ENCODE measurements at regions not wholly inside any gene's neighbourhood (a gene's known extent, or its start where the extent isn't known, plus 50 kb on each side); places are given as distances from the start of the nearest gene placed in this dataset.

DNA sequence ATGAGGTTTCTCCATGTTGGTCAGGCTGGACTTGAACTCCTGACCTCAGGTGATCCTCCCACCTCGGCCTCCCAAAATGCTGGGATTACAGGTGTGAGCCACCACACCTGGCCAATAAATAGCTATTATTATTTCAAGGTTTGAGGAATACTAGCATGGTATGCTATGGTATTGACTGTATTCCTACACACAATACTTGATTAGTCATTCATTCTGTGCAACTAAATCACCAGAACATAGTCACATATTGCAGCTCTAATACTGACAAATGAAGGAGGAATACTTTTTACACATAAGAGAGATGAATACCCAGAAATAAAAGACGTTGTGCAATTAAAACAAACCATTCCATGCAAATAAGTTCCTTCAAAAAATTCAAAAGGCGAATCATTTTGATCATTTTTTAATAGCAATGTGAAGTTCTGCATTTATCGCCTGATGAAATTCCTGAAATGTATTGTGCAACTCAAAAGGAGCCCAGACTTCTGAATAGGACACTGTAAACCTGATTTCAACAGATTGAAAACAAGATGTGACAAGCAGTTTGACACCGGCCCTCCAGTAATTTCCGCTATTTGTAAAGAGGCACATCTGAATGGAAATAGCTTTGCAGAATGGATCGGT is 687.4 kb upstream of the SEMA6A start:
- no peak overlapping the region for H3K56ac ChIP-seq (ENCODE audit: insufficient read length, low read depth, low read length)
- H4K91ac ChIP-seq (ENCODE audit: insufficient read length, low read depth, low read length): no peak overlapping the region
- no peak overlapping the region for H2AFZ ChIP-seq (ENCODE audit: low read length)
- no peaks in the 10 kb centered on the region for H4K20me1 ChIP-seq (ENCODE audit: control insufficient read depth, insufficient read depth, insufficient read length)
- no peaks in the 10 kb centered on the region for H3K9me3 ChIP-seq (ENCODE audit: control insufficient read depth, low read depth, low read length)
- no peaks in the 10 kb centered on the region for H3K79me1 ChIP-seq (ENCODE audit: insufficient read depth, low read depth, low read length, poor library complexity, severe bottlenecking)
- peaks cover 4 to 5% of the 10 kb centered on the region in 2 experiments; a peak in 3 of 4 replicates for H3K4me1 Mint-ChIP-seq
- H3K27ac Mint-ChIP-seq: no peak overlapping the region
- H3K9me3 Mint-ChIP-seq: peaks cover 18 to 25% of the 10 kb centered on the region in 2 experiments
- H3K4me3 Mint-ChIP-seq: no peak overlapping the region
- H2BK120ac ChIP-seq (ENCODE audit: low read depth, low read length, poor library complexity, severe bottlenecking): no peak overlapping the region
- H2BK5ac ChIP-seq (ENCODE audit: insufficient read length, low read length): no peak overlapping the region
- H3K36me3 Mint-ChIP-seq (ENCODE audit: insufficient read depth in 1 of 3, low read depth in 3 of 3): peaks cover 12 to 24% (median 12%) of the 10 kb centered on the region in 3 experiments
- no peak for TF ChIP-seq CTCF (conservative IDR thresholded peaks at IDR 0.05)
- no peaks in the 10 kb centered on the region for H3K27me3 Mint-ChIP-seq (ENCODE audit: low read depth)
- H2BK15ac ChIP-seq (ENCODE audit: low read depth, low read length): no peak overlapping the region
- DNase-seq: no peak
- H2AK5ac ChIP-seq (ENCODE audit: insufficient read length, low read length): no peak overlapping the region
- H3K23me2 ChIP-seq (ENCODE audit: insufficient read length, low read depth, low read length, poor library complexity, severe bottlenecking): no peaks in the 10 kb centered on the region
- no peak overlapping the region for H3K27ac ChIP-seq (ENCODE audit: insufficient read length, low read depth, low read length)
- H3K9ac ChIP-seq (ENCODE audit: extremely low read depth, insufficient read length, low read length): no peak overlapping the region
- no peak overlapping the region for H3K14ac ChIP-seq (ENCODE audit: insufficient read depth, low read length)
- H3K4me1 ChIP-seq (ENCODE audit: insufficient read depth, low read length): peaks cover 3% of the 10 kb centered on the region; the same call in 1 of the 2 replicates
- H3T11ph ChIP-seq (ENCODE audit: low read length): no peak overlapping the region
- no peak overlapping the region for H4K5ac ChIP-seq (ENCODE audit: insufficient read length, low read depth, low read length)
- H2BK12ac ChIP-seq (ENCODE audit: insufficient read length, low read depth, low read length): no peak overlapping the region
- no CpG with 5 or more reads among the region's 7 CpGs for WGBS (ENCODE audit: extremely low coverage, insufficient read length, low lambda C conversion rate)
- H2BK20ac ChIP-seq (ENCODE audit: low read depth, low read length, poor library complexity, severe bottlenecking): no peak overlapping the region
- no peak overlapping the region for H3K23ac ChIP-seq (ENCODE audit: insufficient read length, low read depth, low read length)
- no peak overlapping the region for H4K8ac ChIP-seq (replicated peaks; ENCODE audit: insufficient read length, low read depth, low read length)
- H3K18ac ChIP-seq (ENCODE audit: insufficient read length, low read depth, low read length): no peak overlapping the region
- no peak overlapping the region for H3K4me2 ChIP-seq (ENCODE audit: insufficient read depth, insufficient read length, low read length)
- no peaks in the 10 kb centered on the region for H3K27me3 ChIP-seq (ENCODE audit: insufficient read depth, low read length)
- no peak overlapping the region for H3K4ac ChIP-seq (ENCODE audit: low read depth, low read length)
- no peaks in the 10 kb centered on the region for H3K79me2 ChIP-seq (ENCODE audit: insufficient read depth, low read length)
